ENCODE measurements at regions not wholly inside any gene's neighbourhood (a gene's known extent, or its start where the extent isn't known, plus 50 kb on each side); places are given as distances from the start of the nearest gene placed in this dataset.
"Not testable (repeated sequence)": the region's sequence is repeated elsewhere in the genome, so short reads cannot be mapped to it uniquely, and the experiment has no call there.

- Histone ChIP-seq H3K79me2 (ENCODE audit: insufficient read depth) (no peaks in the 10 kb centered on the region), H3F3A (ENCODE audit: insufficient read depth) (no peaks in the 10 kb centered on the region), H4K20me1 (ENCODE audit: insufficient read depth) (no peaks in the 10 kb centered on the region), H3K36me3 (ENCODE audit: low read depth) (no peaks in the 10 kb centered on the region), H3K27ac (no peak overlapping the region), H3K4me2 (ENCODE audit: unreplicated experiment) (no peak overlapping the region), H2AFZ (no peak overlapping the region), H3K4me3 (no peak overlapping the region), H3K4me1 (ENCODE audit: insufficient read depth) (peaks cover 2% of the 10 kb centered on the region), H3K9me3 (ENCODE audit: low read depth) (no peaks in the 10 kb centered on the region), H3K9ac (no peak overlapping the region), H3K9me2 (ENCODE audit: insufficient read depth) (no peaks in the 10 kb centered on the region), H3K27me3 (replicated peaks; ENCODE audit: insufficient read depth) (peaks cover 13% of the 10 kb centered on the region; the same call in 1 of the 2 replicates)
- 52 to 56% methylated on average over 2 of the region's 2 CpGs for WGBS, 2 experiments (ENCODE audit: low coverage in 1 of 2, low lambda C conversion rate in 2 of 2, missing lambda C conversion rate in 2 of 2)
- DNase-seq: no peak
- TF ChIP-seq EZH2phosphoT487 (IDR thresholded peaks at IDR 0.05; ENCODE audit: insufficient read depth, low read depth): no peak
- no peak for TF ChIP-seq EZH2 (IDR thresholded peaks at IDR 0.05; ENCODE audit: insufficient read depth, poor library complexity, severe bottlenecking)
- in situ Hi-C loops (cut with MboI): no loop called here
These were observed 56.6 kb upstream of the LMO2 start for GRCh38 chr11:33948494-33948893.

GRCh38 chr11:33947918-33948317, 56.0 kb upstream of the LMO2 start:
- H3K36me3 ChIP-seq (ENCODE audit: low read depth); in situ Hi-C loops (cut with MboI); H3K4me1 ChIP-seq (ENCODE audit: insufficient read depth); DNase-seq; H3K79me2 ChIP-seq (ENCODE audit: insufficient read depth); H2AFZ ChIP-seq; H3K27ac ChIP-seq; H3K4me3 ChIP-seq; H3F3A ChIP-seq (ENCODE audit: insufficient read depth); H3K9me3 ChIP-seq (ENCODE audit: low read depth); H4K20me1 ChIP-seq (ENCODE audit: insufficient read depth); H3K9ac ChIP-seq; H3K4me2 ChIP-seq (ENCODE audit: unreplicated experiment); H3K9me2 ChIP-seq (ENCODE audit: insufficient read depth): not testable (repeated sequence)
- 92 to 93% methylated on average over 5 of the region's 5 CpGs for WGBS, 2 experiments (ENCODE audit: low coverage in 1 of 2, low lambda C conversion rate in 2 of 2, missing lambda C conversion rate in 2 of 2)
- peaks cover 13% of the 10 kb centered on the region; the same call in 1 of the 2 replicates for H3K27me3 ChIP-seq (replicated peaks; ENCODE audit: insufficient read depth)

- H3K79me2 ChIP-seq (ENCODE audit: insufficient read depth): no peaks in the 10 kb centered on the region
- TF ChIP-seq EZH2phosphoT487 (IDR thresholded peaks at IDR 0.05; ENCODE audit: insufficient read depth, low read depth): no peak
- no peak for TF ChIP-seq EZH2 (IDR thresholded peaks at IDR 0.05; ENCODE audit: insufficient read depth, poor library complexity, severe bottlenecking)
- in situ Hi-C loops (cut with MboI): no loop called here
- no peak overlapping the region for H3K4me2 ChIP-seq (ENCODE audit: unreplicated experiment)
- 71 to 72% methylated on average over 4 of the region's 4 CpGs for WGBS, 2 experiments (ENCODE audit: low coverage in 1 of 2, low lambda C conversion rate in 2 of 2, missing lambda C conversion rate in 2 of 2)
- H4K20me1 ChIP-seq (ENCODE audit: insufficient read depth): no peaks in the 10 kb centered on the region
- H3K4me1 ChIP-seq (ENCODE audit: insufficient read depth): peaks cover 16% of the 10 kb centered on the region
- no peaks in the 10 kb centered on the region for H3K9me2 ChIP-seq (ENCODE audit: insufficient read depth)
- no peaks in the 10 kb centered on the region for H3K9me3 ChIP-seq (ENCODE audit: low read depth)
- no peak overlapping the region for H3K27ac ChIP-seq
- DNase-seq: no peak
- H3K9ac ChIP-seq: no peak overlapping the region
- H3F3A ChIP-seq (ENCODE audit: insufficient read depth): peaks cover 11% of the 10 kb centered on the region; the same call in 1 of the 2 replicates
- no peak overlapping the region for H2AFZ ChIP-seq
- no peak overlapping the region for H3K4me3 ChIP-seq
- H3K27me3 ChIP-seq (replicated peaks; ENCODE audit: insufficient read depth): 0 out of 2 replicates have a peak, but pooled peaks cover 9% of the 10 kb centered on the region
- no peaks in the 10 kb centered on the region for H3K36me3 ChIP-seq (ENCODE audit: low read depth)
These were observed 55.1 kb upstream of the LMO2 start for GRCh38 chr11:33946930-33947329.

- Histone ChIP-seq H3K9ac (no peak overlapping the region), H3K79me2 (ENCODE audit: insufficient read depth) (no peaks in the 10 kb centered on the region), H2AFZ (no peak overlapping the region), H3K27me3 (replicated peaks; ENCODE audit: insufficient read depth) (0 out of 2 replicates have a peak, but pooled peaks cover 9% of the 10 kb centered on the region), H3K4me3 (no peak overlapping the region), H3K36me3 (ENCODE audit: low read depth) (no peaks in the 10 kb centered on the region), H3K9me3 (ENCODE audit: low read depth) (no peaks in the 10 kb centered on the region), H3F3A (ENCODE audit: insufficient read depth) (peaks cover 12% of the 10 kb centered on the region; the same call in 1 of the 2 replicates), H3K27ac (no peak overlapping the region), H3K4me1 (ENCODE audit: insufficient read depth) (peaks cover 22% of the 10 kb centered on the region), H3K9me2 (ENCODE audit: insufficient read depth) (no peaks in the 10 kb centered on the region), H4K20me1 (ENCODE audit: insufficient read depth) (no peaks in the 10 kb centered on the region), H3K4me2 (ENCODE audit: unreplicated experiment) (no peak overlapping the region)
- no peak for TF ChIP-seq EZH2phosphoT487 (IDR thresholded peaks at IDR 0.05; ENCODE audit: insufficient read depth, low read depth)
- TF ChIP-seq EZH2 (IDR thresholded peaks at IDR 0.05; ENCODE audit: insufficient read depth, poor library complexity, severe bottlenecking): no peak
- DNase-seq: no peak
- 74 to 81% methylated on average over 4 of the region's 4 CpGs for WGBS, 2 experiments (ENCODE audit: low coverage in 1 of 2, low lambda C conversion rate in 2 of 2, missing lambda C conversion rate in 2 of 2)
- in situ Hi-C loops (cut with MboI): no loop called here
These were observed 53.8 kb upstream of the LMO2 start for GRCh38 chr11:33945481-33946268.
